Left cardiac atrium (tissue), 4 donors: ENCODE measurements at regions not wholly inside any gene's neighbourhood (a gene's known extent, or its start where the extent isn't known, plus 50 kb on each side); places are given as distances from the start of the nearest gene placed in this dataset.

ENCODE experiments used
- ATAC-seq, 2 donors: fragments of 200-7000 bp; cut with Tn5 transposase; one replicate each; pipeline ENCODE4 v1.9.1; 2020; ENCODE audit warnings: mild to moderate bottlenecking in 2 of 2, moderate library complexity in 2 of 2
- DNase-seq: peaks from one replicate; pipeline ENCODE4 v3.0.0-alpha.2; 2020
- intact Hi-C, 2 donors: fragments of 100-400 bp; cut with DNase I; formaldehyde crosslinking; loops; one replicate each; pipeline versions ENCODE4 v1.14.1 to v1.15.1; 2022 to 2023
- donor health status: DM: no; HTN: yes; CAD: no.
- donor health status: DM: no; HTN: yes; CAD: no; lungs with severe emphysema.
- donor health status: DM: yes; HTN: yes; CAD: no.
- donor health status: Dilated cardiomyopathy.

DNA sequence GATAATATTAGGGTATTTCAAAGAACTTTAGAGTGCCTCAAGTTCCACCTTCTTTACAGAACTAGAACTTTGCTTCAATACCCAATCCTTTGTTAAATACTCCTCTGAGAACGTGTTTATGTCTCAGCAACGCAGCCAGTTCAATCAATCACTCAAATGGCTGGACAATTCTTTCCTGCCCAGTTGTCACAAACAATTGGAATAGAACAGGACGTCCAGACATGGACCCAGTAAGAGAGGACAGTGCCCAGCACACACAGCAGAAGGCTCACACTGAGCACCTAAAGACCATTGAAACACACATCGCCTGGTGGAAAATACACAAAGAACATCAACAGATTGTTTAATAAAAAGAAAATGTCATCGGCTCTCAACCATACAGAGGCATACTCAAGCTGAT, 140.6 kb downstream of the TTLL2 start:
- no peak for ATAC-seq
- intact Hi-C loops: no loop called here
- DNase-seq: no peak

DNA sequence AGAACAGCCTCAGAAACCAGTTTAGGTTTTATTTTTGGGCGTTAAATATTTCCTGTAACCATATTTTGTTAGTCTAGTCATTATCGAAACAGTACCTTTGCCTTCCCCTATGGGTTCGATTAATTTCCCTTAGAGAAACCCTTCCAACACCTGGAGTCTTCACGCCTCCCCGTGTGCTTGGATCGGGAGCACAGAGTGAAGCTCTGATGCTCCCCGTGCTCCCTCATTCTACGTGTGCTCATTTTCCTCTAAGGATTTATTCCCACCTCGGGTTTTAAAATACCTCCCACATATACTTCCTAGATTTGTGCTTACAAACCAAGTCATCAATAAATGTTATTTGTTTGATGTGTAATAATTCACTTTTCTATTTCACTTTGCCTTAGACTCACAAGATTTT, 142.4 kb downstream of the TTLL2 start:
- no peak for ATAC-seq
- intact Hi-C loops: no loop called here
- no peak for DNase-seq

DNA sequence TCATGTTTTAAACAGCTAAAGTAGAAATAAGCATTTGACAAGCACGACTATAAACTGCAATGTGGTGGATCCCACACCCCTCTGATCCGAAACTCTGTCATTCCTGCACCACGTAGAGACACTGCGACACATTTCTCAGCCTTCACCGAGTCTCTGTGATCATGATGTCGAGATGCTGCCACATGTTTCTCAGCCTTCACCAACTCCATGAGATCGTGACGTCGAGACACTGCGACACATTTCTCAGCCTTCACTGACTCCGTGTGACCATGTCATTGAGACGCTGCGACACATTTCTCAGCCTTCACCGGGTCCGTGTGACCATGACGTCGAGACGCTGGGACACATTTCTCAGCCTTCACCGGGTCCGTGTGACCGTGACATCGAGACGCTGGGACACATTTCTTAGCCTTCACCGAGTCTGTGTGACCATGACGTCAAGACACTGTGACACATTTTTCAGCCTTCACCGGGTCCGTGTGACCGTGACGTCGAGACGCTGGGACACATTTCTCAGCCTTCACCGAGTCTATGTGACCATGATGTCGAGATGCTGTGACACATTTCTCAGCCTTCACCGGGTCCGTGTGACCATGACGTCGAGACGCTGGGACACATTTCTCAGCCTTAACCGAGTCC, 143.0 kb downstream of the TTLL2 start:
- DNase-seq: no peak
- no peak for ATAC-seq
- intact Hi-C loops: no loop called here

- ATAC-seq: no peak
- intact Hi-C loops: no loop called here
- no peak for DNase-seq
Observed at GRCh38 chr6:167469101-167469500, 144.2 kb downstream of the TTLL2 start.

DNA sequence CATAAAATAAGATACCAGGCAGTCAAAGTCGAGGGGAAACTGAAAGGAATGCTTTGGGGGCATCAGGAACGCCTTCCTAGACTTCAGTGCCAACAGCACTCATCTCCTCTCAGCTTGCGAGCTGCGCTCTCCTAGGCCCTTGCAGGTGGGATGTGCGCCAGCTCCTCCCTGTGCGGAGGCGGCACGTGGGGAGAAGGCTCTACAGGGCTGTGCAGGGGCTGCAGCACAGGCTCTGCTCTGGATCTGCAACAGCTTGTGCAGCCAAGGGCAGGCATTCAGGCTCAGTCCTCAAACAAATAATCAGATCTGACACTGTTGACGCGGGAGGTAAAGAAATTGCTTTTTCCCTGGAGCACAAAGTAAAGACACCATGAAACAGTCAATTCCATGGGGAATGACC, 144.8 kb downstream of the TTLL2 start:
- intact Hi-C loops: no loop called here
- ATAC-seq (peak; percentile 79 to 87), DNase-seq (peak; percentile 45)

DNA sequence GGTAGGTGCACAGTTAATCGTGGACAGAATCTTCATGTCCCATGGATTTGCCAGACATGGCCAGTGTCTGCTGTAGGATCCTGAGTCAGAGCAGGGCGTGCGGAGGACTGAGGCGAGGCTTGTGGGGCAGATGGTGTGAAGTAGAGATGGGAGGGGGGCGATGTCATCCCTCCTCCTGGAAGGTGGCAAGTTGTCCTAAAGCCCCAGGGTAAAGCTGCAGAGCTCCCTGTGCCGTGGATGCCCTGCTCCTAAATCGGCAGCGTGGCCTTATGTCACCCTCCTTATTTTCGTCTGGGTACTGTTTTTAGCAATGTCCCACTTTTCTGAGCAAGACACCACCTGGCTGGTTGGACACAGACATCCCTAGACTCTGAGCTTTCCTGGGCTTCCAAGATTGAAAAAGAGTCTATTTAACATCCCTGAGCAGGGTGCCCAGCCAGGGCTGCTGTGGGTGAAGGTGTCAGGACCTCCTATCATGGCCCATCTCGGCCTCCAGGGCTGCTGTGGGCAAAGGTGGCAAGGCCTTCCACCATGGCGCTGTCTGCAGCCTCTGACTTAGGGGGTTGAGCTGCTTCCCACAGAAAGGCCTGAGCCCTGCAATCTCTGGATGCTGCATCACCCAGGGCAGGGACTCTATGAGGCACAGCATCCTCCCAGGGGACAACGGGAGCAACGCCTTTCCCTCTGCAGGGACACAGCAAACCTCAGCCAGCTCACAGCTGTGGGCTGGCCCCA, 145.4 kb downstream of the TTLL2 start:
- intact Hi-C loops: no loop called here
- ATAC-seq (no peak), DNase-seq (no peak)

DNA sequence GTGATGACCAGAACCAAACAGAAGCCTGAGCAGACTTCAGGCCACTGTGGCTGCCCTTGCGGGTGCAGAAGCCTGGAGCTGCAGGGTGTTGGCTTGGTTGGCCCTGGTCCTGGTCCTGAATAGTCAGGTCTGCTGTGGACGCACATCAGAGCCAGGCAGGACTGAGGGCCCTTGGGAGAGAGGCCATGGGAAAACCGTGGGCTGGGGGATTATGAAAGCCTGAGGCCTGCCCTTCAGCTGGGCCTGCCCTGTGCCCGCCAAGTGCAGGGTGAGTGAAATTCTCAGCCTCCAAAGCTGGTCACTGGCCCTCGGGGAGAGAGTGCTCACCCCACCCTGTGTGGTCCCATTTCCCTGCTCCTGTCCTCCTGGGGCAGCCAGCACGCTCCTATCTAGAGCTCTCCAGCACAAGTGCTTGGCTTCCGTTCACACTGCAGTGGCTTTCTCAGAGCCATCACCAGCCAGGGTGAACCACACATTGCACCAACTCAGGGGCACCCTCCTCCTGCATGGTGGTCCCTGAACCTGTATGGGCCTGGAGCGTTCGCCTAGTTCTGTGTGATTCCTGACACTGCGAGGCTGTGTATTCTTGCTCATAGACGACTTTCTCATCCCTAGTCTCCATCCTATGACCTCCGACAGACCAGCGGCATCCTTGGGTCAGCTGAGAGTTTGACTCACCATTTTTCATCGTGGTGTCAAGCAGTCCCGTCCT, 146.1 kb downstream of the TTLL2 start:
- intact Hi-C loops: no loop called here
- DNase-seq (no peak), ATAC-seq (peak in 1 of 2 donors; percentile 51)

GRCh38 chr6:167471548-167471930, 146.7 kb downstream of the TTLL2 start:
- ATAC-seq (no peak), DNase-seq (no peak)
- intact Hi-C loops: no loop called here

GRCh38 chr6:167472148-167472547, 147.3 kb downstream of the TTLL2 start:
- intact Hi-C loops: no loop called here
- ATAC-seq (no peak), DNase-seq (no peak)

GRCh38 chr6:167472880-167473279, 148.0 kb downstream of the TTLL2 start:
- intact Hi-C loops: no loop called here
- ATAC-seq: peak in 1 of 2 donors; percentile 24
- no peak for DNase-seq

- DNase-seq (no peak), ATAC-seq (no peak)
- intact Hi-C loops: no loop called here
Observed at GRCh38 chr6:167474171-167474570, 149.3 kb downstream of the TTLL2 start.

GRCh38 chr6:167474725-167475124, 149.8 kb downstream of the TTLL2 start:
- DNase-seq (no peak), ATAC-seq (peak in 1 of 2 donors; percentile 28)
- intact Hi-C loops: no loop called here

- no peak for DNase-seq
- ATAC-seq: no peak
- intact Hi-C loops: no loop called here
Observed at GRCh38 chr6:167475947-167476346, 151.1 kb downstream of the TTLL2 start.

DNA sequence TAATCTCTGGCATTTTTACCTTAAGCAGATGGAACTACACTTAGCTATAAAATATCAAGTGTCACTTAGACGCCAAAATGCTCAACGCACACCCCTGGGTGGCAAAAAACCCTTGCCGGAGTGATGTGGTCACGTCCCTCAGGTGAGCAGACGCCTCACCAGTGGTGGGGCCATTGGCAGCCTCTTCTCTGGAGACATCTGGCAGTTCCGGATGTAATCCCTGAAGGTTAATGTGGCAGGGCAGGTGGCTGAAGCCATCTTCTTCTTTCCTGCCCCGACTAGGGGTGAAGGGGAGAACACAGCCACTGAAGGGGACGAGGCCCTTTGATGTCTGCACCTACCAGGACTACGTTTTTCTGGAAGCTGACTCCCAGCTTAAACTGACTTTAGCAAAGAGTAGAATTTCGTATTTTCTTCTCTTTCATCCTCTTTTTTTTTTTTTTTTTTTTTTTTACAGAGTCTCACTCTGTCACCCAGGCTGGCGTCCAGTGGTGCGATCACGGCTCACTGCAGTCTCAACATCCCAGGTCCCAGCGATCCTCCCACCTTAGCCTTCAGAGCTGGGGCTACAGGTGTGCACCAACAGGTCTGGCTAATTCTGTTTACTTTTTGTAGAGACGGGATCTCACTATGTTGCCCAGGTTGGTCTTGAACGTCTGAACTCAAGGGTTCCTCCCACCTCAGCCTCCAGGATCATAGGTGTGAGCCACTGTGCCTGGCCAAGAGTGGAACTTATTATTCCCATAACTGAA, 152.1 kb downstream of the TTLL2 start:
- intact Hi-C loops: no loop called here
- no peak for ATAC-seq
- no peak for DNase-seq

- intact Hi-C loops: no loop called here
- DNase-seq (no peak), ATAC-seq (no peak)
Observed at GRCh38 chr6:167477688-167478087, 152.8 kb downstream of the TTLL2 start.

GRCh38 chr6:167479301-167479700, 154.4 kb downstream of the TTLL2 start:
- no peak for ATAC-seq
- no peak for DNase-seq
- intact Hi-C loops: no loop called here

DNA sequence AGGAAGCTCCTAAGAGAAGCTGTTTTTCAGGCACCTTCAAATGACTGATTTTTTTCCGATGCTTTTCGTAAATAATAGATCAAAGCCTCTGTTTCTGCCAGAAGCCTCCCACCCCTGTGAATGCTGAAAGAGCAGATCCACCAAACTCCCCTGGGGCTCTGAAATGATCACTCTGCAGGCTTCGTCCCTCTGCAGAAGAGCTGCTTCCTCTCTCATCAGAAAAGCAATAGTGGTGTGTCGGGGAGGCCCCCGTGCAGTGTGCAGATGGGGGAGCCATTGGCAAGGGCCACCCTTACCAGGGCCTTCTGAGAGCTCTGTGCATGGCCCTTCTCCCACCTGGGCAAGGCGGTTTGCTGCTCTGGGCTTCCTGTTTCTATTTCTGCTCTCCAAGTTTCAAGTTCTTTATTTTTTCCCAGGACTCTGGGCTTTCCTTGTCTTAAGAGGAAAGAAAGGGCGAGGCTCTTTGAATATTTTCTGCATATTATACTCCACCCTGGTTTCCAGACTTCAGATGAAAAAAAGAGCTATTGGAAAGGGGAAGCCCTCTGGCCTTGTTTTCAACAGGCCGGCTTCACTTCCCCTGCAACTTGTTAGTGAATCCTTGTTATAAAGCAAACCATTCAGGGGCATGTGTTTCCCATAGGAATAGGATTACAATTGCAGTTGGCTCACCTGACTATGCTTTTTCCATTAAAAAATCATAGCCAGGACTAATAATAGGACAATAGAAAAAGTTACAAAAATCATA, 155.2 kb downstream of the TTLL2 start:
- ATAC-seq (peak in 1 of 2 donors; percentile 52), DNase-seq (no peak)
- intact Hi-C loops: loop anchor here in 1 of 2 donors (10.0 kb wide), 1 partner anchor 415 kb away; no protein-coding TSS in a partner anchor

DNA sequence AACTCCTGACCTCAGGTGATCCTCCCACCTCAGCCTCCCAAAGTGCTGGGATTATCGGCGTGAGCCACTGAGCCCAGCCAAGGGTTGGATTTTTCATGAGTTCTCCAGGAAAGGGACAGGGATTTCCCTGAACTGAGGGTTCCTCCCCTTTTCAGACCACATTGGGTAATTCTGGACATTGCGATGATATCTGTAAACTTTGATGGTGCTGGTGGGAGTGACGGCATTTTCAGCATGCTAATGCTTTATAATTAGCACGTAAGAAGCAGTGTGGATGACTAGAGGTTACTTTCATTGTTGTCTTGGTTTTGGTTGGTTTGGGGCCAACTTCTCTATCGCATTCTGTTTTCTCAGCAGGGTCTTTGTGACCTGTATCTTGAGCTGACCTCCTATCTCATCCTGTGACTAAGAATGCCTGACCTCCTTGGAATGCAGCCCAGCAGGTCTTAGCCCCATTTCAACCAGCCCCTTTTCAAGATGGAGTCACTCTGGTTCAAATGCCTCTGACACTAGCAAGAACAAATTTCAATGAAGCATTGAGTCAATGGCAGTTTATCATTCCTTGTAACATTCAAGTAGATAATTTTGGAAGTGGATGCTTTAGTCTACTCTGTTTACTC, 156.5 kb downstream of the TTLL2 start:
- intact Hi-C loops: loop anchor here in 1 of 2 donors (10.0 kb wide), 1 partner anchor 413 kb away; no protein-coding TSS in a partner anchor
- ATAC-seq (peak in 1 of 2 donors; percentile 19), DNase-seq (no peak)
